ENCODE measurements at regions not wholly inside any gene's neighbourhood (a gene's known extent, or its start where the extent isn't known, plus 50 kb on each side); places are given as distances from the start of the nearest gene placed in this dataset.

DNA sequence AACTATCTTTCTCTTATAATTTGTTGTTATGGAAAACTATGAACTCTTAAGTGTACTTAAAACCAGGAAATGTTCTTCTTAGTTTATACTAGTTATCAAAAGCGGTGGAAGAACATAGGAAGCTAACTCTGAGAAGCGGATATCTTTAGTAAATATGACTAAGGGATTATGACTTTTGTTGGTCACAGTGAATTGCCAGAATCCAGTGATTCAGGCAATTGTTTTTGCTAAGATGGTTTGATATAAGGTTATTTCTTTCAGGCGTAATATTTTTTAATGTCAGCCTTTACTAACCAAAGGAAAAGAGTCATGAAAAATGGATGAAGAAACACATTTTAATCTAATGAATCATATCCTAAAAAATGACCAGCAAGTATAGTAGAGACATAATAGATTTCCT, 473.5 kb downstream of the FOXG1 start:
- Histone ChIP-seq H3K79me2 (ENCODE audit: low read length) (no peaks in the 10 kb centered on the region), H3K4me1 (ENCODE audit: low read length) (no peaks in the 10 kb centered on the region), H4K20me1 (ENCODE audit: insufficient read depth, low read length) (no peaks in the 10 kb centered on the region), H3K9ac (ENCODE audit: low read length) (no peak overlapping the region), H3K36me3 (replicated peaks; ENCODE audit: low read depth, low read length) (no peaks in the 10 kb centered on the region), H3K4me3 (ENCODE audit: low read length) (no peak overlapping the region), H3K27ac (ENCODE audit: low read length) (no peak overlapping the region), H3K27me3 (ENCODE audit: low read depth, low read length) (no peaks in the 10 kb centered on the region), H3K4me2 (ENCODE audit: low read length) (no peak overlapping the region), H2AFZ (ENCODE audit: low read depth, low read length) (no peak overlapping the region), H3K9me3 (ENCODE audit: insufficient read depth, low read length) (no peaks in the 10 kb centered on the region)
- TF ChIP-seq, protein P1, sequence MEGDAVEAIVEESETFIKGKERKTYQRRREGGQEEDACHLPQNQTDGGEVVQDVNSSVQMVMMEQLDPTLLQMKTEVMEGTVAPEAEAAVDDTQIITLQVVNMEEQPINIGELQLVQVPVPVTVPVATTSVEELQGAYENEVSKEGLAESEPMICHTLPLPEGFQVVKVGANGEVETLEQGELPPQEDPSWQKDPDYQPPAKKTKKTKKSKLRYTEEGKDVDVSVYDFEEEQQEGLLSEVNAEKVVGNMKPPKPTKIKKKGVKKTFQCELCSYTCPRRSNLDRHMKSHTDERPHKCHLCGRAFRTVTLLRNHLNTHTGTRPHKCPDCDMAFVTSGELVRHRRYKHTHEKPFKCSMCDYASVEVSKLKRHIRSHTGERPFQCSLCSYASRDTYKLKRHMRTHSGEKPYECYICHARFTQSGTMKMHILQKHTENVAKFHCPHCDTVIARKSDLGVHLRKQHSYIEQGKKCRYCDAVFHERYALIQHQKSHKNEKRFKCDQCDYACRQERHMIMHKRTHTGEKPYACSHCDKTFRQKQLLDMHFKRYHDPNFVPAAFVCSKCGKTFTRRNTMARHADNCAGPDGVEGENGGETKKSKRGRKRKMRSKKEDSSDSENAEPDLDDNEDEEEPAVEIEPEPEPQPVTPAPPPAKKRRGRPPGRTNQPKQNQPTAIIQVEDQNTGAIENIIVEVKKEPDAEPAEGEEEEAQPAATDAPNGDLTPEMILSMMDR (IDR thresholded peaks at IDR 0.05; ENCODE audit: low read depth, low read length): no peak
- no peak for TF ChIP-seq EZH2phosphoT487 (IDR thresholded peaks at IDR 0.05; ENCODE audit: low read depth)

GRCh38 chr14:29242755-29243754, 476.5 kb downstream of the FOXG1 start:
- Histone ChIP-seq H3K4me1 (ENCODE audit: low read length) (no peaks in the 10 kb centered on the region), H3K27me3 (ENCODE audit: low read depth, low read length) (no peaks in the 10 kb centered on the region), H3K36me3 (replicated peaks; ENCODE audit: low read depth, low read length) (no peaks in the 10 kb centered on the region), H3K9me3 (ENCODE audit: insufficient read depth, low read length) (no peaks in the 10 kb centered on the region), H3K79me2 (ENCODE audit: low read length) (no peaks in the 10 kb centered on the region), H3K4me3 (ENCODE audit: low read length) (no peak overlapping the region), H3K4me2 (ENCODE audit: low read length) (no peak overlapping the region), H3K9ac (ENCODE audit: low read length) (no peak overlapping the region), H4K20me1 (ENCODE audit: insufficient read depth, low read length) (no peaks in the 10 kb centered on the region), H2AFZ (ENCODE audit: low read depth, low read length) (no peak overlapping the region), H3K27ac (ENCODE audit: low read length) (no peak overlapping the region)
- TF ChIP-seq, protein P1 (IDR thresholded peaks at IDR 0.05; ENCODE audit: low read depth, low read length): no peak
- TF ChIP-seq EZH2phosphoT487 (IDR thresholded peaks at IDR 0.05; ENCODE audit: low read depth): no peak

GRCh38 chr14:29255692-29256091, 489.1 kb downstream of the FOXG1 start:
- Histone ChIP-seq H3K36me3 (replicated peaks; ENCODE audit: low read depth, low read length) (no peaks in the 10 kb centered on the region), H3K27me3 (ENCODE audit: low read depth, low read length) (no peaks in the 10 kb centered on the region)
- TF ChIP-seq, protein P1 (IDR thresholded peaks at IDR 0.05; ENCODE audit: low read depth, low read length): no peak
- no peak for TF ChIP-seq EZH2phosphoT487 (IDR thresholded peaks at IDR 0.05; ENCODE audit: low read depth)

GRCh38 chr14:29262979-29263378, 496.4 kb downstream of the FOXG1 start:
- TF ChIP-seq EZH2phosphoT487 (IDR thresholded peaks at IDR 0.05; ENCODE audit: low read depth): no peak
- TF ChIP-seq, protein P1 (IDR thresholded peaks at IDR 0.05; ENCODE audit: low read depth, low read length): no peak

More at GRCh38 chr14:29255692-29256091, 489.1 kb downstream of the FOXG1 start:
- H2AFZ ChIP-seq (ENCODE audit: low read depth, low read length): no peak overlapping the region
- no peaks in the 10 kb centered on the region for H3K9me3 ChIP-seq (ENCODE audit: insufficient read depth, low read length)
- H3K27ac ChIP-seq (ENCODE audit: low read length): no peak overlapping the region
- no peaks in the 10 kb centered on the region for H3K4me1 ChIP-seq (ENCODE audit: low read length)
- no peaks in the 10 kb centered on the region for H3K79me2 ChIP-seq (ENCODE audit: low read length)
- no peak overlapping the region for H3K4me2 ChIP-seq (ENCODE audit: low read length)
- H4K20me1 ChIP-seq (ENCODE audit: insufficient read depth, low read length): no peaks in the 10 kb centered on the region
- no peak overlapping the region for H3K4me3 ChIP-seq (ENCODE audit: low read length)
- no peak overlapping the region for H3K9ac ChIP-seq (ENCODE audit: low read length)

More at GRCh38 chr14:29262979-29263378, 496.4 kb downstream of the FOXG1 start:
- H3K27me3 ChIP-seq (ENCODE audit: low read depth, low read length): no peaks in the 10 kb centered on the region
- H3K4me2 ChIP-seq (ENCODE audit: low read length): no peak overlapping the region
- H3K9ac ChIP-seq (ENCODE audit: low read length): no peak overlapping the region
- no peak overlapping the region for H3K27ac ChIP-seq (ENCODE audit: low read length)
- no peaks in the 10 kb centered on the region for H3K4me1 ChIP-seq (ENCODE audit: low read length)
- no peaks in the 10 kb centered on the region for H3K36me3 ChIP-seq (replicated peaks; ENCODE audit: low read depth, low read length)
- H2AFZ ChIP-seq (ENCODE audit: low read depth, low read length): no peak overlapping the region
- H3K4me3 ChIP-seq (ENCODE audit: low read length): no peak overlapping the region
- H3K9me3 ChIP-seq (ENCODE audit: insufficient read depth, low read length): no peaks in the 10 kb centered on the region
- H3K79me2 ChIP-seq (ENCODE audit: low read length): no peaks in the 10 kb centered on the region
- H4K20me1 ChIP-seq (ENCODE audit: insufficient read depth, low read length): no peaks in the 10 kb centered on the region

Data from OCI-LY3 (cell line).